ENCODE measurements at regions not wholly inside any gene's neighbourhood (a gene's known extent, or its start where the extent isn't known, plus 50 kb on each side); places are given as distances from the start of the nearest gene placed in this dataset.
"Not testable (repeated sequence)": the region's sequence is repeated elsewhere in the genome, so short reads cannot be mapped to it uniquely, and the experiment has no call there.

GRCh38 chr14:55769877-55770276 lies 189.9 kb downstream of the KTN1 start:
- DNase-seq, result no peak

GRCh38 chr14:55771242-55771981 lies 191.4 kb downstream of the KTN1 start:
- DNase-seq, result no peak

GRCh38 chr14:55772486-55772885 lies 192.5 kb downstream of the KTN1 start:
- no peak for DNase-seq

- DNase-seq, result no peak
These were observed 193.3 kb downstream of the KTN1 start for GRCh38 chr14:55773312-55773711.

- no peak for DNase-seq
These were observed 194.1 kb downstream of the KTN1 start for GRCh38 chr14:55773984-55774545.

GRCh38 chr14:55777877-55778276 lies 197.9 kb downstream of the KTN1 start:
- DNase-seq, result no peak

- DNase-seq, result no peak
These were observed 200.3 kb downstream of the KTN1 start for GRCh38 chr14:55780156-55780946.

- no peak for DNase-seq
These were observed 201.0 kb downstream of the KTN1 start for GRCh38 chr14:55781046-55781445.

GRCh38 chr14:55782166-55782565 lies 202.2 kb downstream of the KTN1 start:
- no peak for DNase-seq

- DNase-seq, result no peak
These were observed 209.4 kb downstream of the KTN1 start for GRCh38 chr14:55789406-55789805.

- DNase-seq, result no peak
These were observed 214.9 kb downstream of the KTN1 start for GRCh38 chr14:55794655-55795595.

- not testable (repeated sequence) for DNase-seq
These were observed 216.5 kb downstream of the KTN1 start for GRCh38 chr14:55796513-55796912.

GRCh38 chr14:55798406-55798805 lies 218.4 kb downstream of the KTN1 start:
- DNase-seq, result no peak

- no peak for DNase-seq
These were observed 219.6 kb downstream of the KTN1 start for GRCh38 chr14:55799508-55800095.

GRCh38 chr14:55800156-55800785 lies 220.3 kb downstream of the KTN1 start:
- no peak for DNase-seq

GRCh38 chr14:55801121-55801520 lies 221.1 kb downstream of the KTN1 start:
- DNase-seq, result no peak

GRCh38 chr14:55802986-55803872 lies 223.2 kb downstream of the KTN1 start:
- DNase-seq, result peak; percentile 62

- peak; percentile 18 for DNase-seq
These were observed 224.0 kb downstream of the KTN1 start for GRCh38 chr14:55803873-55804553.

- DNase-seq, result no peak
These were observed 225.2 kb downstream of the KTN1 start for GRCh38 chr14:55805250-55805649.
